ENCODE measurements at regions not wholly inside any gene's neighbourhood (a gene's known extent, or its start where the extent isn't known, plus 50 kb on each side); places are given as distances from the start of the nearest gene placed in this dataset.

DNA sequence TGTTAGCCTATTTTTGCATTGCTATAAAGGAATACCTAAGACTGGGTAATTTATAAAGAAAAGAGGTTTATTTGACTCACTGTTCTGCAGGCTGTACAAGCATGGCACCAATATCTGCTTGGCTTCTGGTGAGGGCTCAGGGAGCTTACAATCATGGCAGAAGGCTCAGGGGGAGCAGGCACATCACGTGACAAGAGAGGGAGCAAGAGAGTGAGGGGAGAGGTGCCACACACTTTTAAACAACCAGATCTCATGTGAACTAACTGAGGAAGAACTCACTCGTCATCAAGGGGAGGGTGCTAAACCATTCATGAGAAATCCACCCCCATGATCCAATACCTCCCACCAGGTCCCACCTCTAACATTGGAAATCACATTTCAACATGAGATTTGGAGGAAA is 73.9 kb upstream of the ADCY1 start:
- H3K4me3 Mint-ChIP-seq (ENCODE audit: unreplicated experiment) = no peak overlapping the region
- peaks cover 4% of the 10 kb centered on the region for H3K36me3 Mint-ChIP-seq (ENCODE audit: unreplicated experiment)
- TF ChIP-seq, protein P1, sequence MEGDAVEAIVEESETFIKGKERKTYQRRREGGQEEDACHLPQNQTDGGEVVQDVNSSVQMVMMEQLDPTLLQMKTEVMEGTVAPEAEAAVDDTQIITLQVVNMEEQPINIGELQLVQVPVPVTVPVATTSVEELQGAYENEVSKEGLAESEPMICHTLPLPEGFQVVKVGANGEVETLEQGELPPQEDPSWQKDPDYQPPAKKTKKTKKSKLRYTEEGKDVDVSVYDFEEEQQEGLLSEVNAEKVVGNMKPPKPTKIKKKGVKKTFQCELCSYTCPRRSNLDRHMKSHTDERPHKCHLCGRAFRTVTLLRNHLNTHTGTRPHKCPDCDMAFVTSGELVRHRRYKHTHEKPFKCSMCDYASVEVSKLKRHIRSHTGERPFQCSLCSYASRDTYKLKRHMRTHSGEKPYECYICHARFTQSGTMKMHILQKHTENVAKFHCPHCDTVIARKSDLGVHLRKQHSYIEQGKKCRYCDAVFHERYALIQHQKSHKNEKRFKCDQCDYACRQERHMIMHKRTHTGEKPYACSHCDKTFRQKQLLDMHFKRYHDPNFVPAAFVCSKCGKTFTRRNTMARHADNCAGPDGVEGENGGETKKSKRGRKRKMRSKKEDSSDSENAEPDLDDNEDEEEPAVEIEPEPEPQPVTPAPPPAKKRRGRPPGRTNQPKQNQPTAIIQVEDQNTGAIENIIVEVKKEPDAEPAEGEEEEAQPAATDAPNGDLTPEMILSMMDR (IDR thresholded peaks at IDR 0.05; ENCODE audit: partially characterized antibody, unreplicated experiment) = no peak
- no peak for DNase-seq
- peaks cover under 1% of the 10 kb centered on the region for H3K9me3 Mint-ChIP-seq (ENCODE audit: unreplicated experiment)
- no peak overlapping the region for H3K27ac Mint-ChIP-seq (ENCODE audit: unreplicated experiment)
- H3K27me3 Mint-ChIP-seq (ENCODE audit: unreplicated experiment) = no peaks in the 10 kb centered on the region
- no peaks in the 10 kb centered on the region for H3K4me1 Mint-ChIP-seq (ENCODE audit: low read depth, unreplicated experiment)

DNA sequence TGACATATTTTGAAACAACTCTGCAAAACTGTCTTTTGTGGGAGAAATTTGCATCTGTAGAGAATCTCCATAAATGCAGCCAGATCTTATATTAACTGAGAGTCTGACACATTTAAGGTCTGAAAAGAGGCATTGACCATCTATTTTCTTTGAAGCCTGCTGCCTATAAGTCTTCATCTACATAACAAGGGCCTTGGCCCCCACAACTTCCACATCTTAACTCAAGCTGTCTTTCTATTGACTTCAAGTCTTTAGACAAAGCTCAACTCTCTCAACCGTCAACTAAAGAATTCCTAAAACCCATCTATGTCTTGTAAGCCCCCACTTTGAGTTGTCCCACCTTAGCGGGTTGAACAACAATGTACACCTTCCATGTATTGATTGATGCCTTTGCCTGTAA is 72.4 kb upstream of the ADCY1 start:
- Mint-ChIP-seq H3K27ac (ENCODE audit: unreplicated experiment) (no peak overlapping the region), H3K9me3 (ENCODE audit: unreplicated experiment) (peaks cover 3% of the 10 kb centered on the region), H3K4me3 (ENCODE audit: unreplicated experiment) (no peak overlapping the region), H3K36me3 (ENCODE audit: unreplicated experiment) (peaks cover 12% of the 10 kb centered on the region), H3K27me3 (ENCODE audit: unreplicated experiment) (peaks cover 4% of the 10 kb centered on the region), H3K4me1 (ENCODE audit: low read depth, unreplicated experiment) (no peaks in the 10 kb centered on the region)
- TF ChIP-seq, protein P1 (IDR thresholded peaks at IDR 0.05; ENCODE audit: partially characterized antibody, unreplicated experiment) = no peak
- DNase-seq = no peak

DNA sequence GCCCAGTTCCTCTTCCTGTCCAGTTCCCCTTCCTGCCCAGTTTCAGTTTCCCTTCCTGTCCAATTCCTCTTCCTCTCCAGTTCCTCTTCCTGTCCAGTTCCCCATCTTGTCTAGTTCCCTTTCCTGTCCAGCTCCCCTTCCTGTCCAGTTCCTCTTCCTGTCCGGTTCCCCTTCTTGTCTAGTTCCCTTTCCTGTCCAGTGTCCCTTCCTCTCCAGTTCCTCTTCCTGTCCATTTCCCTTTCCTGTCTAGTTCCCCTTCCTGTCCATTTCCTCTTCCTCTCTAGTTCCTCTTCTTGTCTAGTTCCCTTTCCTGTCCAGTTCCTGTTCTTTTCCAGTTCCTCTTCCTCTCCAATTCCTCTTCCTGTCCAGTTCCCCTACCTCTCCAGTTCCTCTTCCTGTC is 68.1 kb upstream of the ADCY1 start:
- Mint-ChIP-seq H3K9me3 (ENCODE audit: unreplicated experiment) (peaks cover 7% of the 10 kb centered on the region), H3K4me1 (ENCODE audit: low read depth, unreplicated experiment) (no peaks in the 10 kb centered on the region), H3K4me3 (ENCODE audit: unreplicated experiment) (no peak overlapping the region), H3K36me3 (ENCODE audit: unreplicated experiment) (peaks cover 23% of the 10 kb centered on the region), H3K27ac (ENCODE audit: unreplicated experiment) (no peak overlapping the region), H3K27me3 (ENCODE audit: unreplicated experiment) (peaks cover 4% of the 10 kb centered on the region)
- DNase-seq = no peak
- TF ChIP-seq, protein P1 (IDR thresholded peaks at IDR 0.05; ENCODE audit: partially characterized antibody, unreplicated experiment) = no peak

DNA sequence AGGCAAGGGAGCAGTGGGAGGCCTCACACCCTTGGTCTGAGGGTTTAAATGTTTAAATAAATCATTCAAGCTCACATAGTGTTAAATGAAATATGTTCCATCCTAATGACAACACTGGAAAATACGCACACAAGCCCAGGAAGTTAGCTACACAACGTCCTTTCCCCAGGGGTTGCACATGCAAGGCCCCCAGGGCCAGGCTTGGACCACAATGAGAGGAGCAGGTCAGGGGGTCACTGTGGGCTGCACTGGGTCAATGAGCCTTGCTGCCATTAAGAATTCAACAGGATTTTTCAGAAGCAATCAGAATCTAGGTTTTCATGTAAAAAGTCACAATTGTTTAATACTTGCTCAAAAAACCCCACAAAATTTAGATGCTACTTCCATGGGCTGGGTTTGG is 64.9 kb upstream of the ADCY1 start:
- Mint-ChIP-seq H3K36me3 (ENCODE audit: unreplicated experiment) (peaks cover 23% of the 10 kb centered on the region), H3K4me3 (ENCODE audit: unreplicated experiment) (no peak overlapping the region), H3K4me1 (ENCODE audit: low read depth, unreplicated experiment) (peaks cover 3% of the 10 kb centered on the region), H3K27ac (ENCODE audit: unreplicated experiment) (no peak overlapping the region), H3K9me3 (ENCODE audit: unreplicated experiment) (peaks cover 9% of the 10 kb centered on the region), H3K27me3 (ENCODE audit: unreplicated experiment) (peaks cover 4% of the 10 kb centered on the region)
- no peak for DNase-seq
- TF ChIP-seq, protein P1 (IDR thresholded peaks at IDR 0.05; ENCODE audit: partially characterized antibody, unreplicated experiment) = no peak

DNA sequence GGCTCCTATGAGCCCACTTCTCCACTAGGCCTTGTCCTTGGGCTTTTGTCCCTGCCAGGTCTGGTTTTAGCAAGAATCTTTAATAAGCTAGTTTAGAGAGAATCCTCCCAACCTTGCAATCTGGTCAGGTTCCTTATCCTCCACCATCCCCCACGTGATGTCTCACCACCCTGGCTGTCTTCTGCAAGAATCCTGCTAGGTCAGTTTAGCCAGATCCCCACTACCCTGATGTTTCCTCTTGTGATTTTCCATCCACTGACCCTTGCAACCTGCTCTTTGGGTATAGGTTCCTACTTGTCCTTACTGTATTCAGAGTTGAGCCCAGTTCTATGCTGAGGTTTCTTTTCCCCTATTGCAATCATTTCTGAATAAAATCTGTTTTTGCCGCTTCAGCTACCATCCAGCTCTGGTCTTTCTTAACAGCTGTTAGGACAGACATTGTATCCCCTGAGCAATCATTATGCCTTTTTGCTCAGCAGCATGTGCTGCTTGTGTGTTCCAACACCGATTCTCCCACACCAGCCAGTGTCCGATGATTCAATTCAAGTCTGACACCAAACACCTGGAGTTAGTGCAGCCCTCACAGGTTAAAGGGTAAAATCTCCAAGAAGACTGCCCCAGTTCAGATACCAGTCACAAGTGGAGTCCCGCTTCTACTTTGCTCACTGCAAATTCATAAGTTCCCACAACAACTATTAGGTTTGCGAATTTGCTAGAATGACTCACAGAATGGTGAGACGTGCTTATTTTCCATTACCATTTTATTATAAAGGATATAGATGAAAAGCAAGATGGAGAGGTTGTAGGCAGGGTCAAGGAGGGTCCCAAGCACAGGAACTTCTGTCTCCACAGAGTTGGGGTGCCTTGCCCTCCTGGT is 62.2 kb upstream of the ADCY1 start:
- TF ChIP-seq, protein P1 (IDR thresholded peaks at IDR 0.05; ENCODE audit: partially characterized antibody, unreplicated experiment) = no peak
- no peak overlapping the region for H3K4me3 Mint-ChIP-seq (ENCODE audit: unreplicated experiment)
- peaks cover 11% of the 10 kb centered on the region for H3K36me3 Mint-ChIP-seq (ENCODE audit: unreplicated experiment)
- H3K4me1 Mint-ChIP-seq (ENCODE audit: low read depth, unreplicated experiment) = peaks cover 3% of the 10 kb centered on the region
- no peak overlapping the region for H3K27ac Mint-ChIP-seq (ENCODE audit: unreplicated experiment)
- peaks cover 6% of the 10 kb centered on the region for H3K9me3 Mint-ChIP-seq (ENCODE audit: unreplicated experiment)
- no peak for DNase-seq
- H3K27me3 Mint-ChIP-seq (ENCODE audit: unreplicated experiment) = no peaks in the 10 kb centered on the region

Measured in glutamatergic neuron (in vitro differentiated cells).